Activated naive CD8-positive, alpha-beta T cell treated with anti-CD3 and anti-CD28 coated beads, Interleukin-2, amount 50 U/mL, for 24 hours (primary cell): ENCODE measurements at regions not wholly inside any gene's neighbourhood (a gene's known extent, or its start where the extent isn't known, plus 50 kb on each side); places are given as distances from the start of the nearest gene placed in this dataset.
"Not testable (repeated sequence)": the region's sequence is repeated elsewhere in the genome, so short reads cannot be mapped to it uniquely, and the experiment has no call there.

Experiments
- ATAC-seq: fragments of 150-1000 bp; cut with Tn5 transposase; one replicate; pipeline ENCODE4 v1.10.0; 2021
- DNase-seq: peaks from one replicate; pipeline ENCODE4 v3.0.0; 2021
- H3K27ac Mint-ChIP-seq: one replicate; pipeline ENCODE4 v1.8.0; 2021; ENCODE audit warnings: mild to moderate bottlenecking, mixed read lengths
- H3K27me3 Mint-ChIP-seq: one replicate; pipeline ENCODE4 v1.8.0; 2021; ENCODE audit warnings: mixed read lengths
- H3K36me3 Mint-ChIP-seq: one replicate; pipeline ENCODE4 v1.8.0; 2021; ENCODE audit warnings: low read depth, mixed read lengths
- H3K4me1 Mint-ChIP-seq: one replicate; pipeline ENCODE4 v1.8.0; 2021; ENCODE audit warnings: mixed read lengths
- H3K4me3 Mint-ChIP-seq: one replicate; pipeline ENCODE4 v1.8.0; 2021; ENCODE audit warnings: mild to moderate bottlenecking, moderate library complexity, mixed read lengths
- H3K9me3 Mint-ChIP-seq: one replicate; pipeline ENCODE4 v1.8.0; 2021; ENCODE audit warnings: mixed read lengths

DNA sequence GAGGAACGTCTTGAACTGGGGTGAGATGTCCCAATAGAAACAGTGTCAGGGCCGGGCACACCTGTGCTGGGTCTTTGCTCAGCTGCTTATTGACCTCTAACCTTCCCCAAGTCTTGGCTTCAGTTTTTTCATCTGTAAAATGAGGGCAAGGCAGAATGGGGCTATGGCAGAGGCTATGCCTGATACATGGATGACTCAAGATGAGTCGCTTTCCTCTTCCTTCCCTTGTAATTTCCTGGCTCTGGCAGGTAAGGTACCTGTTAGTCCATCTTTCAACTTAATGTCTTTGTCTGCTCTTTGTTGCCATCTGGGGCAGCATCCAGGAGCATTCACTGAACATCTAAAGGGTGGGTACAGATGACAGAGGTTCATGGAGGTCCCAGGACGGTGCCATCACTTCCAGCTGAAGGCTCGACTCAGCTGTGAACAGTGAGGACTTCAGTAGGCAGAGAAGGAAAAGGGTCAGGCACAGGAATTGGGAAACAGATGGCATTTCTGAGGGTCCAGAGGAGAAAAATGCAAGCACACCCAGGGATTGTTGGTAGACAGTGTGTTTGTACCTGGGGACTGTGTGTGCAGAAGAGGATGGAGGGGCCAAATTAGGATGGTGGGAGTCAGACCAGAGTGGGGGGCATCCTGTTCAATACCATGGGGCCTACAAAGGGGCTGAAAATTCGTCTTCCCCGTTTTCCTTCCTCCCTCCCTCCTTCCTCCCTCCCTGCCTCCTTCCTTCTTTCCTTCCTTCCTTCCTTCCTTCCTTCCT lies 268.3 kb downstream of the VRK1 start:
- H3K9me3 Mint-ChIP-seq: peaks cover 6% of the 10 kb centered on the region
- H3K27ac Mint-ChIP-seq: no peak overlapping the region
- no peaks in the 10 kb centered on the region for H3K36me3 Mint-ChIP-seq
- no peak for ATAC-seq
- H3K4me1 Mint-ChIP-seq: no peaks in the 10 kb centered on the region
- no peak overlapping the region for H3K4me3 Mint-ChIP-seq
- H3K27me3 Mint-ChIP-seq: no peaks in the 10 kb centered on the region
- DNase-seq: no peak

- DNase-seq (no peak), ATAC-seq (no peak)
- H3K4me3 Mint-ChIP-seq: no peak overlapping the region
- no peaks in the 10 kb centered on the region for H3K36me3 Mint-ChIP-seq
- H3K27me3 Mint-ChIP-seq: no peaks in the 10 kb centered on the region
- H3K4me1 Mint-ChIP-seq: no peaks in the 10 kb centered on the region
- H3K27ac Mint-ChIP-seq: no peak overlapping the region
- peaks cover 6% of the 10 kb centered on the region for H3K9me3 Mint-ChIP-seq
Measured at GRCh38 chr14:97066068-97066899, 269.1 kb downstream of the VRK1 start.

DNA sequence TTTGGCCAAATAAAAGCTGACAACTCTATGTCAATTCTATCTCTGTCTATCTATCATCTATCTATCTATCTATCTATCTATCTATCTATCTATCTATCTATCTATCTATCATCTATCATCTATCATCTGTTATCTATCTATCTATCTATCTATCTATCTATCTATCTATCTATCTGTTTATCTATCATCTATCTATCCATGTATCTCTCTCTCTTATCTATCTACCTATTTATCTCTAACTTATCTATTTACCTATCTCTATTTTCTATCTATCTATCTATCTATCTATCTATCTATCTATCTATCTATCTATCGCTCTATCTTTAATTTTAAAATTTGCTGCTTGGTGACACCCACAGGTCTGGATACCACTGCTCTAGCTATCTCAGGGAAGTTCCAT lies 271.1 kb downstream of the VRK1 start:
- H3K27ac Mint-ChIP-seq, H3K9me3 Mint-ChIP-seq, H3K36me3 Mint-ChIP-seq, ATAC-seq, H3K27me3 Mint-ChIP-seq, H3K4me1 Mint-ChIP-seq, DNase-seq, H3K4me3 Mint-ChIP-seq: not testable (repeated sequence)

DNA sequence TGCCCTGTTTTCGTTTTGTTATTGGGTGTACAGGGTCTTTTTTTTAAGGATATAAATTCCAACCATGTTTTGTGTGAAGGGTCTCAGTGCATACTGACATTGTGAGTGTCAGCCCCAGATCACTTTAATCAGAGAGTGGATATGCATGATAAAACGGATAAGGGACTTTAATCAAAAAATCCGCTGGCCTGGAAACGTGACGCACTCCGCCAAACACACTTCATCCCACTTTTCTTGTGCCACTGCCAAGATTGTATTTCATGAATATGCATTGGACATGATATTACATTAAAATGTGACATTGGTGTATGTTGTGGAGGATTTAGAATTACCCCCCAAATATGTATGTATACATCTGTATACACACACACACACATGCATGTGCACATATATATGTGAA lies 273.1 kb downstream of the VRK1 start:
- DNase-seq (no peak), ATAC-seq (no peak)
- no peaks in the 10 kb centered on the region for H3K27me3 Mint-ChIP-seq
- H3K27ac Mint-ChIP-seq: no peak overlapping the region
- H3K4me1 Mint-ChIP-seq: peaks cover 5% of the 10 kb centered on the region
- no peaks in the 10 kb centered on the region for H3K36me3 Mint-ChIP-seq
- no peak overlapping the region for H3K4me3 Mint-ChIP-seq
- H3K9me3 Mint-ChIP-seq: no peaks in the 10 kb centered on the region

- no peak overlapping the region for H3K4me3 Mint-ChIP-seq
- no peak for ATAC-seq
Measured at GRCh38 chr14:97071177-97071576, 274.0 kb downstream of the VRK1 start.

GRCh38 chr14:97073622-97074021 lies 276.4 kb downstream of the VRK1 start:
- no peak overlapping the region for H3K27ac Mint-ChIP-seq
- no peak for DNase-seq

More at GRCh38 chr14:97071177-97071576, 274.0 kb downstream of the VRK1 start:
- no peak for DNase-seq
- Mint-ChIP-seq H3K27me3 (no peaks in the 10 kb centered on the region), H3K9me3 (no peaks in the 10 kb centered on the region), H3K27ac (no peak overlapping the region), H3K4me1 (peaks cover 9% of the 10 kb centered on the region), H3K36me3 (no peaks in the 10 kb centered on the region)

DNA sequence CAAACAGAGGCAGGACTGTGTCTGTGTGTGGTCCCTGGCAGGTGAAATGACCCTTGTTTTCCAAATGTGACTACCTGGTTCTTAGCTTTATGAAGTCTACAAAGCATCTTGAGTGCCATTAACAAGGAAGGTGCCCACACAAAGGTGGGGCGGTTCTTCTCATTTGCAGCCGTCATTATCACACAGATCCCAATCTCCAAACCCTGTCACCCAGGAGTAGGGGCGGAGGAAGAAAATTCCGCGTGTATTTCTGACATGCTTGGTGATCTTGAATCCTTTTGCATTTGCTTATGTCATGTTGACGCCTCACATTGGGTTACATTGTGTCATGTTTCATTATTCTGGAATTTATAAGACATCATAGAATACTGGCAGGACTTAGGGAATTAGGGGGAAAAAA lies 277.3 kb downstream of the VRK1 start:
- H3K27ac Mint-ChIP-seq: no peak overlapping the region
- H3K4me3 Mint-ChIP-seq: no peak overlapping the region
- H3K27me3 Mint-ChIP-seq: peaks cover 3% of the 10 kb centered on the region

More at GRCh38 chr14:97073622-97074021, 276.4 kb downstream of the VRK1 start:
- H3K27me3 Mint-ChIP-seq: peaks cover 3% of the 10 kb centered on the region
- no peak for ATAC-seq
- H3K4me1 Mint-ChIP-seq: peaks cover 19% of the 10 kb centered on the region
- no peaks in the 10 kb centered on the region for H3K9me3 Mint-ChIP-seq
- no peak overlapping the region for H3K4me3 Mint-ChIP-seq
- no peaks in the 10 kb centered on the region for H3K36me3 Mint-ChIP-seq

GRCh38 chr14:97074856-97075255 lies 277.7 kb downstream of the VRK1 start:
- H3K4me3 Mint-ChIP-seq: no peak overlapping the region
- H3K36me3 Mint-ChIP-seq: no peaks in the 10 kb centered on the region
- H3K4me1 Mint-ChIP-seq: peaks cover 19% of the 10 kb centered on the region
- H3K27me3 Mint-ChIP-seq: peaks cover 3% of the 10 kb centered on the region
- DNase-seq (no peak), ATAC-seq (no peak)
- no peak overlapping the region for H3K27ac Mint-ChIP-seq
- no peaks in the 10 kb centered on the region for H3K9me3 Mint-ChIP-seq

More for the DNA sequence above, 277.3 kb downstream of the VRK1 start:
- Mint-ChIP-seq H3K9me3 (no peaks in the 10 kb centered on the region), H3K36me3 (no peaks in the 10 kb centered on the region), H3K4me1 (peaks cover 19% of the 10 kb centered on the region)
- ATAC-seq (no peak), DNase-seq (no peak)

GRCh38 chr14:97077253-97077653 lies 280.1 kb downstream of the VRK1 start:
- no peaks in the 10 kb centered on the region for H3K36me3 Mint-ChIP-seq
- no peak overlapping the region for H3K4me3 Mint-ChIP-seq
- H3K27ac Mint-ChIP-seq: no peak overlapping the region
- no peaks in the 10 kb centered on the region for H3K9me3 Mint-ChIP-seq
- peaks cover 3% of the 10 kb centered on the region for H3K27me3 Mint-ChIP-seq
- peaks cover 23% of the 10 kb centered on the region for H3K4me1 Mint-ChIP-seq
- DNase-seq: peak; percentile 21
- ATAC-seq: peak; percentile 40

DNA sequence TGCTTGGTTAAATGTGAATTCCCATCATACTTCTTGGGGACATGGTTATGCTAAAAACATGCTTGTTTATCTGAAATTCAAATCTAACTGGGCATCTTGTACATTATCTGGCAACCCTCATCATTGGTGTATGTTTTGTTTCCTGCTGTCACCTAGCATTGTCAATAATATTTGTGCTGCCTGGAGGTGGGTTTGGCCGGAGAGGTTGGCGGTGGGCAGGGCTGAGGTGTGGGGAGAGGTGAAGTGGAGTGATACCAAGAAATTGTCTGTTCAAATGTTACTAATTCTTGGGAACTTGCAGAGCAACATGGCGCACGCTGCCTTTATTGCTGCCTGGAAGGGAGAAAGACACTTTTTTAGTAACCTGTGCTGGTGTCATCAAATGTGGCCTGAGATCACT lies 280.5 kb downstream of the VRK1 start:
- no peak overlapping the region for H3K4me3 Mint-ChIP-seq
- ATAC-seq (peak; percentile 24), DNase-seq (no peak)
- peaks cover 3% of the 10 kb centered on the region for H3K27me3 Mint-ChIP-seq
- no peak overlapping the region for H3K27ac Mint-ChIP-seq
- H3K9me3 Mint-ChIP-seq: no peaks in the 10 kb centered on the region
- no peaks in the 10 kb centered on the region for H3K36me3 Mint-ChIP-seq
- H3K4me1 Mint-ChIP-seq: peaks cover 23% of the 10 kb centered on the region

GRCh38 chr14:97080991-97081390 lies 283.8 kb downstream of the VRK1 start:
- H3K36me3 Mint-ChIP-seq: no peaks in the 10 kb centered on the region
- peaks cover 8% of the 10 kb centered on the region for H3K9me3 Mint-ChIP-seq
- DNase-seq (no peak), ATAC-seq (no peak)
- H3K27me3 Mint-ChIP-seq: peaks cover 5% of the 10 kb centered on the region
- H3K27ac Mint-ChIP-seq: no peak overlapping the region
- H3K4me1 Mint-ChIP-seq: peaks cover 15% of the 10 kb centered on the region
- no peak overlapping the region for H3K4me3 Mint-ChIP-seq

- no peaks in the 10 kb centered on the region for H3K36me3 Mint-ChIP-seq
- ATAC-seq (no peak), DNase-seq (no peak)
- no peak overlapping the region for H3K4me3 Mint-ChIP-seq
- no peaks in the 10 kb centered on the region for H3K4me1 Mint-ChIP-seq
- H3K27ac Mint-ChIP-seq: no peak overlapping the region
- H3K9me3 Mint-ChIP-seq: no peaks in the 10 kb centered on the region
- no peaks in the 10 kb centered on the region for H3K27me3 Mint-ChIP-seq
Measured at GRCh38 chr14:97095269-97095668, 298.1 kb downstream of the VRK1 start.

DNA sequence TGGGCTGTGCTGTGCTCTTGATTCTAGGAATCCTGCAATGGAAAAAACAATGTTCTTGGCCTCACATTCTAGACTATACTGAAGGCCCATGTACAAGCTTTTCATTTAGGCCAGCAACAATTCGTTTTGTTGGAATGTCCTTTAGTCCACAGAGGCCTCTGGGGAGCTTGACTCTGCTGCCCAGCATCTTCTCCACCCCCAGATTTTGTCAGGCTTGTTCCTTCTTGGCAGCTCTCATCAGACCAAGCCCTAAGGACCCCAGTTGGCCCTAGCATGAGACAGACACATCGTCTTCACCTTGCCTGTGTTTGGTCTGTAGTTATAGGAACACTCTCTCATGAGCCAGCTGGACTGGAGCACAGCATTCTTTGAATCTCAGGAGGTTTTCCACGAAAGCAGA lies 300.1 kb downstream of the VRK1 start:
- Mint-ChIP-seq H3K4me3 (no peak overlapping the region), H3K27me3 (no peaks in the 10 kb centered on the region), H3K27ac (no peak overlapping the region), H3K9me3 (no peaks in the 10 kb centered on the region), H3K4me1 (no peaks in the 10 kb centered on the region), H3K36me3 (no peaks in the 10 kb centered on the region)
- no peak for DNase-seq
- ATAC-seq: no peak

- no peak for DNase-seq
- H3K36me3 Mint-ChIP-seq: no peaks in the 10 kb centered on the region
- H3K4me1 Mint-ChIP-seq: no peaks in the 10 kb centered on the region
- peaks cover 6% of the 10 kb centered on the region for H3K27me3 Mint-ChIP-seq
- no peaks in the 10 kb centered on the region for H3K9me3 Mint-ChIP-seq
- no peak for ATAC-seq
- no peak overlapping the region for H3K4me3 Mint-ChIP-seq
- no peak overlapping the region for H3K27ac Mint-ChIP-seq
Measured at GRCh38 chr14:97100306-97100705, 303.1 kb downstream of the VRK1 start.

- DNase-seq (no peak), ATAC-seq (no peak)
- Mint-ChIP-seq H3K27ac (no peak overlapping the region), H3K4me3 (no peak overlapping the region), H3K36me3 (no peaks in the 10 kb centered on the region), H3K9me3 (no peaks in the 10 kb centered on the region), H3K4me1 (no peaks in the 10 kb centered on the region), H3K27me3 (peaks cover 6% of the 10 kb centered on the region)
Measured at GRCh38 chr14:97101561-97101960, 304.4 kb downstream of the VRK1 start.
